Kidney epithelial cell (primary cell): ENCODE measurements at regions not wholly inside any gene's neighbourhood (a gene's known extent, or its start where the extent isn't known, plus 50 kb on each side); places are given as distances from the start of the nearest gene placed in this dataset.

ENCODE experiments used
- DNase-seq: peaks from one replicate; pipeline ENCODE4 v3.0.0-alpha.2; 2010; ENCODE audit warnings: low read depth
- H3K27me3 ChIP-seq: 2 replicates; pipeline ENCODE4 v1.6.0; 2011; ENCODE audit warnings: low read length; ENCODE audit not compliant: control insufficient read depth, insufficient read depth
- H3K36me3 ChIP-seq: 2 replicates; pipeline ENCODE4 v1.5.1; 2011; ENCODE audit warnings: low read length; ENCODE audit not compliant: control insufficient read depth, insufficient read depth
- H3K4me3 ChIP-seq: 2 replicates; pipeline ENCODE4 v1.5.1; 2011; ENCODE audit warnings: low read depth, mild to moderate bottlenecking, control low read depth, low read length
- CTCF ChIP-seq: IDR thresholded peaks from 2 replicates; pipeline ENCODE4 v1.5.1; 2011; ENCODE audit warnings: mild to moderate bottlenecking, moderate library complexity, low read length, control low read depth, inconsistent platforms; ENCODE audit not compliant: insufficient read depth, poor library complexity, severe bottlenecking

- Histone ChIP-seq H3K27me3 (no peaks in the 10 kb centered on the region), H3K4me3 (no peak overlapping the region), H3K36me3 (no peaks in the 10 kb centered on the region)
- no peak for TF ChIP-seq CTCF
- DNase-seq: no peak
Measured at GRCh38 chr4:13865871-13866669, 238.5 kb upstream of the BOD1L1 start.

- DNase-seq: no peak
Measured at GRCh38 chr4:13866881-13867280, 239.4 kb upstream of the BOD1L1 start.

GRCh38 chr4:13872155-13872554 is 244.6 kb upstream of the BOD1L1 start:
- Histone ChIP-seq H3K27me3 (no peaks in the 10 kb centered on the region), H3K4me3 (no peak overlapping the region), H3K36me3 (no peaks in the 10 kb centered on the region)
- TF ChIP-seq CTCF: no peak
- DNase-seq: no peak

More at GRCh38 chr4:13866881-13867280, 239.4 kb upstream of the BOD1L1 start:
- Histone ChIP-seq H3K36me3 (no peaks in the 10 kb centered on the region), H3K4me3 (no peak overlapping the region), H3K27me3 (no peaks in the 10 kb centered on the region)
- no peak for TF ChIP-seq CTCF

DNA sequence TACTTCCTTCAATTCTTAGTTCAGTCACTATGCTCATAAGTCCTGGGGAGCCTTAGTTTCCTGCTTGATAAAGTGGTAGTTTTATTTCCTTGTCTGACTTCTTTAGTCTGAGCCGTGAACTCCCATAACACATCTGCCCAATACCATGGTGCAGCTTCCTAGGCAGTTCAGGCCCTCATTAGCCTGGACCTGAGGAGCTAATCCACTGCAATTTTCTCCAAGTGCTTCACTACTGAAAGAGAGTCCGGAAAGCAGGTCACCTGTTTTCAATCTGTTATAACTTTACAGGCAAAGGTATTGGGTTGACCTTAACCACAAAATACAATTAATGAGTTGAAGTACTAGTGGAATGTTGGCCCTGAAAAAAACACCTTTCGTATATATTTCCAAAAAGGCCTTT is 245.4 kb upstream of the BOD1L1 start:
- no peak for DNase-seq
- TF ChIP-seq CTCF: no peak
- H3K27me3 ChIP-seq: no peaks in the 10 kb centered on the region
- H3K4me3 ChIP-seq: no peak overlapping the region
- H3K36me3 ChIP-seq: no peaks in the 10 kb centered on the region

DNA sequence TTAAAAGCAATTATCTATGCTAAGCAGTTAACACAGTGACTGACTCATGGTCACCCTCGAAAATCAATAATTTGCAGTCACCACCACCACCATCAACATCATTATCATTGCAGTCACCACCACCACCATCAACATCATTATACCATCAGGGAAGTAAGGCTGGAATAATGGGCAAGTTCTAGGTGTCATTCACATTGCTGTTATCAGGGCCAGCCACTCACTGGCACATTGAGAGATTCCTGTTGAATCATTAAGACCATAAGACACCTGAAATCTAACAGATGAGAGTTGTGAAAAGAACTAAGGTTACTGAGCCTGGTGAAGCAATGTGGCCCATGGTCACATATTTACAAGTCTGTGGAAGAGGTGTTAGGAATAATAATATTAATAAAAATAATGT is 247.7 kb upstream of the BOD1L1 start:
- Histone ChIP-seq H3K36me3 (no peaks in the 10 kb centered on the region), H3K4me3 (no peak overlapping the region), H3K27me3 (no peaks in the 10 kb centered on the region)
- no peak for TF ChIP-seq CTCF
- no peak for DNase-seq

- no peak overlapping the region for H3K4me3 ChIP-seq
- H3K27me3 ChIP-seq: no peaks in the 10 kb centered on the region
- no peak for TF ChIP-seq CTCF
- no peaks in the 10 kb centered on the region for H3K36me3 ChIP-seq
- DNase-seq: peak; percentile 39
Measured at GRCh38 chr4:13876131-13876530, 248.6 kb upstream of the BOD1L1 start.
